ENCODE measurements at regions not wholly inside any gene's neighbourhood (a gene's known extent, or its start where the extent isn't known, plus 50 kb on each side); places are given as distances from the start of the nearest gene placed in this dataset.
"Not testable (repeated sequence)": the region's sequence is repeated elsewhere in the genome, so short reads cannot be mapped to it uniquely, and the experiment has no call there.

DNA sequence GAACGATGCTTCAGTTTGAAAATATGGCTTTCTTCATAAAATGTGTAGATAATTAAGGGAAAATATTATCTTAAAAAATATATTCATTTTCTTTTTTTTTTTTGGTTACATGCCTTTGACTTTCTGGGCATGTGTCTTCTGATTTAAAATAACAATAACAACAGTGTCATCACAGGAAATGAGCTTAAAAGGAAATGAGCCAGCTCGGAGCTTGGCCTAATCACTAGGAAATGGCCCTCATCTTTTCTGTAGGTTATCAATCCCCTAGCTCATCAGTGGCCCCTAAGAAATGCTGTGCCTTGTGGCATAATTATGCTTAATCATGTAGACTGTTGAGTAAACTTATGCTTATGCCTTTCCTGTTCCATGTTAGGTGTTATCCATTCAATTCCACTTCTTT lies 141.8 kb upstream of the FHL2 start:
- Mint-ChIP-seq H3K36me3 (ENCODE audit: low read depth) (no peaks in the 10 kb centered on the region), H3K4me1 (no peaks in the 10 kb centered on the region), H3K27me3 (peaks cover under 1% of the 10 kb centered on the region), H3K9me3 (no peaks in the 10 kb centered on the region), H3K4me3 (no peak overlapping the region), H3K27ac (no peak overlapping the region)
- ATAC-seq: no peak
- DNase-seq: no peak

- DNase-seq (no peak), ATAC-seq (no peak)
- no peak overlapping the region for H3K27ac Mint-ChIP-seq
- H3K4me3 Mint-ChIP-seq: no peak overlapping the region
- no peaks in the 10 kb centered on the region for H3K36me3 Mint-ChIP-seq (ENCODE audit: low read depth)
- no peaks in the 10 kb centered on the region for H3K9me3 Mint-ChIP-seq
- no peaks in the 10 kb centered on the region for H3K4me1 Mint-ChIP-seq
- peaks cover 4% of the 10 kb centered on the region for H3K27me3 Mint-ChIP-seq
These were observed 140.5 kb upstream of the FHL2 start for GRCh38 chr2:105539331-105539730.

- no peak overlapping the region for H3K27ac Mint-ChIP-seq
These were observed 140.0 kb upstream of the FHL2 start for GRCh38 chr2:105538840-105539239.

GRCh38 chr2:105537920-105538319 lies 139.1 kb upstream of the FHL2 start:
- Mint-ChIP-seq H3K36me3 (ENCODE audit: low read depth) (no peaks in the 10 kb centered on the region), H3K27ac (no peak overlapping the region), H3K4me1 (no peaks in the 10 kb centered on the region), H3K27me3 (peaks cover 4% of the 10 kb centered on the region), H3K9me3 (no peaks in the 10 kb centered on the region), H3K4me3 (no peak overlapping the region)
- DNase-seq: no peak
- no peak for ATAC-seq

More at GRCh38 chr2:105538840-105539239, 140.0 kb upstream of the FHL2 start:
- no peaks in the 10 kb centered on the region for H3K36me3 Mint-ChIP-seq (ENCODE audit: low read depth)
- no peak overlapping the region for H3K4me3 Mint-ChIP-seq
- H3K27me3 Mint-ChIP-seq: peaks cover 4% of the 10 kb centered on the region
- H3K4me1 Mint-ChIP-seq: no peaks in the 10 kb centered on the region
- DNase-seq (no peak), ATAC-seq (no peak)
- no peaks in the 10 kb centered on the region for H3K9me3 Mint-ChIP-seq

GRCh38 chr2:105537466-105537865 lies 138.6 kb upstream of the FHL2 start:
- ATAC-seq: no peak
- Mint-ChIP-seq H3K4me1 (no peaks in the 10 kb centered on the region), H3K4me3 (no peak overlapping the region), H3K9me3 (no peaks in the 10 kb centered on the region), H3K27me3 (peaks cover 4% of the 10 kb centered on the region), H3K36me3 (ENCODE audit: low read depth) (no peaks in the 10 kb centered on the region), H3K27ac (no peak overlapping the region)
- DNase-seq: no peak

GRCh38 chr2:105536175-105536574 lies 137.3 kb upstream of the FHL2 start:
- DNase-seq (no peak), ATAC-seq (no peak)
- H3K36me3 Mint-ChIP-seq (ENCODE audit: low read depth): no peaks in the 10 kb centered on the region
- H3K4me1 Mint-ChIP-seq: no peaks in the 10 kb centered on the region
- H3K27me3 Mint-ChIP-seq: peaks cover 4% of the 10 kb centered on the region
- no peaks in the 10 kb centered on the region for H3K9me3 Mint-ChIP-seq
- no peak overlapping the region for H3K27ac Mint-ChIP-seq
- no peak overlapping the region for H3K4me3 Mint-ChIP-seq

- H3K27me3 Mint-ChIP-seq; H3K27ac Mint-ChIP-seq; H3K4me3 Mint-ChIP-seq; H3K9me3 Mint-ChIP-seq; ATAC-seq; H3K36me3 Mint-ChIP-seq (ENCODE audit: low read depth); DNase-seq; H3K4me1 Mint-ChIP-seq: not testable (repeated sequence)
These were observed 130.4 kb upstream of the FHL2 start for GRCh38 chr2:105529258-105529657.

DNA sequence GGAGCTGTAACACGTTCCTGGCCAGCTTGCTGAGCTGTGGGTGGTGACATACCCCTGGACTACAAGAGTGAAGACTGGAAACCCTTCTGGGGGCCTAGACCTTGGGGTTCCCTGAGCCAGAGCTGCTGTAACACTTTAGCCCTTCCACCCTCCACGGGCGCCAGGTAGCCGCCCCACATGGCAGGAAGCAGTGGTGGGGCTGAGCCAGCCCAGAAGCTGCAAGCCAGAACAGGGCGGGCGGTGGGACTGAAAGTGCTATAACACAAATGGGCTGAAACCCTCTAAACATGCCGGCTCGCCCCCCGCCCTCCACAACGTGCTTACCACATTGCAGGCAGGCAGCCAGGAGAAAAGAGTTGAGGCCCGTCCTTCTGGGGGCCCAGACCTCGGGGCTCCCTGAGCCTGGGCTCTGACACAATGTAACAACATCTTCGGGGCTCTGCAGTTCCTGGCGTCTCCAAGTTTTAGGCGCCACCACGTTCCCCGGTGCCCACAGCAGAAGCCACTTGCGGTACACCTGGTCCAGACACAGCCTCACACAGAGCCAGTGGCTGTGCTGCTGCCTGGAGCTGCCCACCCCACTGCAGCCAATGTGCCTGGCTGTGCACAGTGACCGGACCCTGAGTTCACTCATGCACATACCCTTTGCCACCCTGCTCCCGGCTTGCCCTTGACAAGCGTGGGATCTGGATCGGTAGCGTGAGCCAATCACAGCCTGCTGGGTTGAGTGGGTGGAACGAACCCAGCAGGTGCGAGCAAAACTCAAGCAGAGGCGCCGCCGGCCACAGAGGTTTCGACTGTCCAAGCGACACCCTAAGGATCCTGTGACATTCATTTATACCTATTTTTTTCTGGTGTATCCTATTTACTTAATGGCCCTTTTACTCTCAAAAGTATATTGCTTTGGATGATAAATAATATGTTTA lies 127.4 kb upstream of the FHL2 start:
- Mint-ChIP-seq H3K9me3 (no peaks in the 10 kb centered on the region), H3K4me1 (no peaks in the 10 kb centered on the region), H3K4me3 (no peak overlapping the region), H3K27me3 (no peaks in the 10 kb centered on the region), H3K27ac (no peak overlapping the region), H3K36me3 (ENCODE audit: low read depth) (no peaks in the 10 kb centered on the region)
- ATAC-seq (no peak), DNase-seq (no peak)

DNA sequence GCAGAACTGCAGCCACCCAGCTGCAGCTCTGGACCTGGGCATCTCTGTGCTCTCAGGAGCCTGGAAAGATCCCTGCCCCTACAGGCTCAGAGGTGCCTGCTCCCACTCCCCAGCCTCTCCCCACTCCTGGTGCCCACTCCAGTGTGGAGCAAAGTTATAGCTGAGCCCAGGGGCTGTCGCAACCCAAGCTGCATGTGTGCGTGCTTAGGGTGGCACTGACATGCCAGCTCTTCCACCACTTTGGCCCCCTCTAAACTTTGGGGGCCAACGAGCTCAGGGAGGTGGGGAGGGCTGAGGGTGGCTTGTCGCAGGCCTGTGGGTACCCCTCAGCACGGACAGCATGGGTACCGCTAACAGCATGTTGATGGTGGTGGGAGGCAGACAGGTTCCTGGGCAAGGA lies 126.3 kb upstream of the FHL2 start:
- Mint-ChIP-seq H3K4me3 (no peak overlapping the region), H3K27ac (no peak overlapping the region), H3K27me3 (no peaks in the 10 kb centered on the region), H3K4me1 (no peaks in the 10 kb centered on the region), H3K9me3 (no peaks in the 10 kb centered on the region), H3K36me3 (ENCODE audit: low read depth) (no peaks in the 10 kb centered on the region)
- no peak for DNase-seq
- ATAC-seq: no peak

- Mint-ChIP-seq H3K27ac (no peak overlapping the region), H3K27me3 (no peaks in the 10 kb centered on the region), H3K4me1 (no peaks in the 10 kb centered on the region), H3K36me3 (ENCODE audit: low read depth) (no peaks in the 10 kb centered on the region), H3K4me3 (no peak overlapping the region), H3K9me3 (no peaks in the 10 kb centered on the region)
- no peak for ATAC-seq
- DNase-seq: no peak
These were observed 123.8 kb upstream of the FHL2 start for GRCh38 chr2:105522645-105523044.

DNA sequence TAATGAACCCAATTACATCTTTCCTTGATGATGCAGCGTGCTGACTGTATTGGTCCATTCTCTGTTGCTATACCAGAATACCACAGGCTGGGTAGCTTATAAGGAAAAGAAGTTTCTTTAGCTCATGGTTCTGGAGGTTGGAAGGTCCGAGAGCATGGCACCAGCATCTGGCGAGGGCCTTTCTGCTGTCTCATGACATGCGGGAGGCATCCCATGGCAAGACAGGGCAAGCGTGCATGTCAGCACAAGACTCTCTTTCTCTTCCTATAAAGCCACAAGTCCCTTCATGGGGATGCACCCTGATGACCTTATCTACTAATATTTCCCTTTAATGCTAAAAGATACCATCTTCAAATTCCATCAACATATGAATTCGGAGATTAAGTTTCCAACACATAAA lies 122.8 kb upstream of the FHL2 start:
- Mint-ChIP-seq H3K9me3 (no peaks in the 10 kb centered on the region), H3K27me3 (no peaks in the 10 kb centered on the region), H3K4me1 (no peaks in the 10 kb centered on the region)

GRCh38 chr2:105521176-105521575 lies 122.3 kb upstream of the FHL2 start:
- no peak overlapping the region for H3K27ac Mint-ChIP-seq
- no peak for DNase-seq
- no peaks in the 10 kb centered on the region for H3K27me3 Mint-ChIP-seq
- no peak for ATAC-seq
- H3K4me3 Mint-ChIP-seq: no peak overlapping the region
- no peaks in the 10 kb centered on the region for H3K9me3 Mint-ChIP-seq
- H3K4me1 Mint-ChIP-seq: no peaks in the 10 kb centered on the region
- H3K36me3 Mint-ChIP-seq (ENCODE audit: low read depth): no peaks in the 10 kb centered on the region

More for the DNA sequence above, 122.8 kb upstream of the FHL2 start:
- Mint-ChIP-seq H3K4me3 (no peak overlapping the region), H3K36me3 (ENCODE audit: low read depth) (no peaks in the 10 kb centered on the region), H3K27ac (no peak overlapping the region)
- ATAC-seq: no peak
- no peak for DNase-seq

- Mint-ChIP-seq H3K27me3 (no peaks in the 10 kb centered on the region), H3K4me3 (no peak overlapping the region), H3K36me3 (ENCODE audit: low read depth) (no peaks in the 10 kb centered on the region), H3K27ac (no peak overlapping the region), H3K9me3 (no peaks in the 10 kb centered on the region), H3K4me1 (no peaks in the 10 kb centered on the region)
- ATAC-seq (no peak), DNase-seq (no peak)
These were observed 120.7 kb upstream of the FHL2 start for GRCh38 chr2:105519516-105519915.

GRCh38 chr2:105518897-105519296 lies 120.0 kb upstream of the FHL2 start:
- Mint-ChIP-seq H3K4me1 (no peaks in the 10 kb centered on the region), H3K36me3 (ENCODE audit: low read depth) (no peaks in the 10 kb centered on the region), H3K9me3 (no peaks in the 10 kb centered on the region), H3K27ac (no peak overlapping the region), H3K27me3 (no peaks in the 10 kb centered on the region), H3K4me3 (no peak overlapping the region)
- peak; percentile 63 for ATAC-seq
- DNase-seq: no peak

GRCh38 chr2:105517814-105518705 lies 119.2 kb upstream of the FHL2 start:
- Mint-ChIP-seq H3K4me1 (no peaks in the 10 kb centered on the region), H3K27ac (no peak overlapping the region), H3K9me3 (no peaks in the 10 kb centered on the region), H3K27me3 (no peaks in the 10 kb centered on the region), H3K36me3 (ENCODE audit: low read depth) (no peaks in the 10 kb centered on the region), H3K4me3 (no peak overlapping the region)
- ATAC-seq (no peak), DNase-seq (no peak)
